ENCODE measurements at regions not wholly inside any gene's neighbourhood (a gene's known extent, or its start where the extent isn't known, plus 50 kb on each side); places are given as distances from the start of the nearest gene placed in this dataset.

- TF ChIP-seq, protein P1, sequence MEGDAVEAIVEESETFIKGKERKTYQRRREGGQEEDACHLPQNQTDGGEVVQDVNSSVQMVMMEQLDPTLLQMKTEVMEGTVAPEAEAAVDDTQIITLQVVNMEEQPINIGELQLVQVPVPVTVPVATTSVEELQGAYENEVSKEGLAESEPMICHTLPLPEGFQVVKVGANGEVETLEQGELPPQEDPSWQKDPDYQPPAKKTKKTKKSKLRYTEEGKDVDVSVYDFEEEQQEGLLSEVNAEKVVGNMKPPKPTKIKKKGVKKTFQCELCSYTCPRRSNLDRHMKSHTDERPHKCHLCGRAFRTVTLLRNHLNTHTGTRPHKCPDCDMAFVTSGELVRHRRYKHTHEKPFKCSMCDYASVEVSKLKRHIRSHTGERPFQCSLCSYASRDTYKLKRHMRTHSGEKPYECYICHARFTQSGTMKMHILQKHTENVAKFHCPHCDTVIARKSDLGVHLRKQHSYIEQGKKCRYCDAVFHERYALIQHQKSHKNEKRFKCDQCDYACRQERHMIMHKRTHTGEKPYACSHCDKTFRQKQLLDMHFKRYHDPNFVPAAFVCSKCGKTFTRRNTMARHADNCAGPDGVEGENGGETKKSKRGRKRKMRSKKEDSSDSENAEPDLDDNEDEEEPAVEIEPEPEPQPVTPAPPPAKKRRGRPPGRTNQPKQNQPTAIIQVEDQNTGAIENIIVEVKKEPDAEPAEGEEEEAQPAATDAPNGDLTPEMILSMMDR (IDR thresholded peaks at IDR 0.05) = no peak
- H2AFZ ChIP-seq = no peak overlapping the region
- H3K27ac ChIP-seq = no peak overlapping the region
These were observed 603.1 kb downstream of the NSUN3 start for GRCh38 chr3:94665922-94666321.

DNA sequence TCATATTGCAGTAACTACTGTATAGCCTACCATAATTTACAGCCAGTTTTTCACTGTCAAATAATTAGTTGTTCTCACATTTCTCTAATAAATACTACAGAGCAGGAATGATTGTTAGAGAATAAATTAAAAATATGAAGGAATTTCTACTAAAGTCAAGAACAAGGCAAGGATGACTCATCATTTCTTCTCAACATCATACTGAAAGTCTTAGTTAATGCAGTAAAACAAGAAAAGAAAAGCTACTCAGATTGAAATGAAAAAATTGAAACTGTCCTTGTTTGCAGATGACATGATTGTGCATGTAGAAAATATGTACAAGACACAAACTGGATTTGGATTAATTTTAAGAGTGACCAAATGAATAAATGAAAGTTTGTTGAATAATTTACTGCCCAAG lies 608.2 kb downstream of the NSUN3 start:
- H3K4me1 ChIP-seq = no peaks in the 10 kb centered on the region
- no peak overlapping the region for H3K4me2 ChIP-seq (ENCODE audit: low read length)
- no peak overlapping the region for H3K27ac ChIP-seq
- no peaks in the 10 kb centered on the region for H3K79me2 ChIP-seq
- no peaks in the 10 kb centered on the region for H3K27me3 ChIP-seq (ENCODE audit: control insufficient read depth, insufficient read depth, low read length)
- TF ChIP-seq, protein P1 (IDR thresholded peaks at IDR 0.05) = no peak
- no peaks in the 10 kb centered on the region for H3K36me3 ChIP-seq (ENCODE audit: control insufficient read depth, insufficient read depth, low read length)
- H3K9ac ChIP-seq = no peak overlapping the region
- no peaks in the 10 kb centered on the region for H3K9me3 ChIP-seq (ENCODE audit: control insufficient read depth, low read length)
- H2AFZ ChIP-seq = no peak overlapping the region
- H3K4me3 ChIP-seq (ENCODE audit: low read depth, low read length) = no peak overlapping the region

More at GRCh38 chr3:94665922-94666321, 603.1 kb downstream of the NSUN3 start:
- no peaks in the 10 kb centered on the region for H3K9me3 ChIP-seq (ENCODE audit: control insufficient read depth, low read length)
- no peak overlapping the region for H3K4me2 ChIP-seq (ENCODE audit: low read length)
- H3K4me3 ChIP-seq (ENCODE audit: low read depth, low read length) = no peak overlapping the region
- H3K4me1 ChIP-seq = no peaks in the 10 kb centered on the region
- no peaks in the 10 kb centered on the region for H3K27me3 ChIP-seq (ENCODE audit: control insufficient read depth, insufficient read depth, low read length)
- no peak overlapping the region for H3K9ac ChIP-seq
- H3K36me3 ChIP-seq (ENCODE audit: control insufficient read depth, insufficient read depth, low read length) = no peaks in the 10 kb centered on the region
- no peaks in the 10 kb centered on the region for H3K79me2 ChIP-seq

DNA sequence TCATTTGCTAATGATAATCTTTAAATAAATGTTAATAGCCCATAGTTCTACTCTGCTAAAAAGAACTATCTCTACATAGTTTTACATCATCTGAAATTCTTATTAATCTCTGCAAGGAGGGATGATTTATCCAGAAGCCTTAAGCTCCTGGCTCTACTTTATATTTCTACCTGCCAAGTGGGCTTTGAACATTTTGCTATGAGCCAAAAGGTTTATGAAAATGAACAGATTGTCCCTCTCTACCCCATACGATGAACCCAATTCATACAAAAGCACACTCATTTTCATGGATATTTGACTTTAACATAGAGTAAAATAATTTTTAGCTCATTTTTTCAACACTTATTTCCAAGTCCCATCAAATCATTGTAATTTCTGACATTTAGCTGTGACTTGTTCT lies 611.0 kb downstream of the NSUN3 start:
- H3K79me2 ChIP-seq = no peaks in the 10 kb centered on the region
- H3K27ac ChIP-seq = no peak overlapping the region
- no peaks in the 10 kb centered on the region for H3K9me3 ChIP-seq (ENCODE audit: control insufficient read depth, low read length)
- no peaks in the 10 kb centered on the region for H3K4me1 ChIP-seq
- H3K36me3 ChIP-seq (ENCODE audit: control insufficient read depth, insufficient read depth, low read length) = no peaks in the 10 kb centered on the region
- H3K27me3 ChIP-seq (ENCODE audit: control insufficient read depth, insufficient read depth, low read length) = no peaks in the 10 kb centered on the region
- no peak overlapping the region for H3K9ac ChIP-seq
- no peak overlapping the region for H2AFZ ChIP-seq
- TF ChIP-seq, protein P1 (IDR thresholded peaks at IDR 0.05) = no peak
- no peak overlapping the region for H3K4me2 ChIP-seq (ENCODE audit: low read length)
- H3K4me3 ChIP-seq (ENCODE audit: low read depth, low read length) = no peak overlapping the region

DNA sequence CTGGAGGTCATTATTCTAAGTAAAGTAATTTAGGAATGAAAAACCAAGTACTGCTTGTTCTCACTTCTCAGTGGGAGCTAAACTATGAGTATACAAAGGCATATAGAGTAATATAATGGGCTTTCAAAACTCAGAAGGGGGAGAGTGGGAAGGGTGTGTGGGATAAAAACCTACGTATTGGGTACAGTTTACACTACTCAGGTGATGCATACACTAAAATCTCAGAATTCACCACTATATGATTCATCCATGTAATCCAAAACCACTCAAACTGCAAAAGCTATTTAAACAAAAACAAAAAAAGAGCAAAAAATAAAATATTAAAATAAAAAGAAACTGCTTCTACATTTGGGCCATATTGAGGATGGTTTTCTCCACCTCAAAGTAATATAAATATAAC lies 623.3 kb downstream of the NSUN3 start:
- no peaks in the 10 kb centered on the region for H3K79me2 ChIP-seq
- H3K27me3 ChIP-seq (ENCODE audit: control insufficient read depth, insufficient read depth, low read length) = no peaks in the 10 kb centered on the region
- H3K4me1 ChIP-seq = no peaks in the 10 kb centered on the region
- H3K4me2 ChIP-seq (ENCODE audit: low read length) = no peak overlapping the region
- no peak overlapping the region for H3K27ac ChIP-seq
- H3K9ac ChIP-seq = no peak overlapping the region
- TF ChIP-seq, protein P1 (IDR thresholded peaks at IDR 0.05) = no peak
- H3K4me3 ChIP-seq (ENCODE audit: low read depth, low read length) = no peak overlapping the region
- no peaks in the 10 kb centered on the region for H3K36me3 ChIP-seq (ENCODE audit: control insufficient read depth, insufficient read depth, low read length)
- H2AFZ ChIP-seq = no peak overlapping the region
- no peaks in the 10 kb centered on the region for H3K9me3 ChIP-seq (ENCODE audit: control insufficient read depth, low read length)

GRCh38 chr3:94693997-94694640 lies 631.3 kb downstream of the NSUN3 start:
- no peaks in the 10 kb centered on the region for H3K4me1 ChIP-seq
- H3K27ac ChIP-seq = no peak overlapping the region
- TF ChIP-seq, protein P1 (IDR thresholded peaks at IDR 0.05) = no peak
- no peak overlapping the region for H3K9ac ChIP-seq
- H3K79me2 ChIP-seq = no peaks in the 10 kb centered on the region
- H3K4me2 ChIP-seq (ENCODE audit: low read length) = no peak overlapping the region
- no peak overlapping the region for H3K4me3 ChIP-seq (ENCODE audit: low read depth, low read length)
- H2AFZ ChIP-seq = no peak overlapping the region
- no peaks in the 10 kb centered on the region for H3K9me3 ChIP-seq (ENCODE audit: control insufficient read depth, low read length)
- H3K27me3 ChIP-seq (ENCODE audit: control insufficient read depth, insufficient read depth, low read length) = no peaks in the 10 kb centered on the region
- H3K36me3 ChIP-seq (ENCODE audit: control insufficient read depth, insufficient read depth, low read length) = no peaks in the 10 kb centered on the region

Data from parathyroid adenoma (tissue), 2 donors.